ENCODE measurements at regions not wholly inside any gene's neighbourhood (a gene's known extent, or its start where the extent isn't known, plus 50 kb on each side); places are given as distances from the start of the nearest gene placed in this dataset.

- TF ChIP-seq CTCF (IDR thresholded peaks at IDR 0.05): peak; percentile 88
- no peak for TF ChIP-seq EZH2 (IDR thresholded peaks at IDR 0.05; ENCODE audit: borderline replicate concordance, insufficient read depth, low read depth, low read length, poor library complexity, severe bottlenecking)
Measured at GRCh38 chr12:4849115-4849541, 60.6 kb upstream of the KCNA1 start.

All from B cell (primary cell).